Glomerular endothelial cell (primary cell): ENCODE measurements at regions not wholly inside any gene's neighbourhood (a gene's known extent, or its start where the extent isn't known, plus 50 kb on each side); places are given as distances from the start of the nearest gene placed in this dataset.

Experiments used
- DNase-seq: peaks from one replicate; pipeline ENCODE4 v3.0.0-alpha.2; 2011; ENCODE audit warnings: low read depth, low spot score; ENCODE audit errors: extremely low read depth

- no peak for DNase-seq
These were observed 528.4 kb upstream of the RGS18 start for GRCh38 chr1:191629836-191630235.

- no peak for DNase-seq
These were observed 523.3 kb upstream of the RGS18 start for GRCh38 chr1:191634801-191635508.

- no peak for DNase-seq
These were observed 521.9 kb upstream of the RGS18 start for GRCh38 chr1:191636345-191636744.

DNA sequence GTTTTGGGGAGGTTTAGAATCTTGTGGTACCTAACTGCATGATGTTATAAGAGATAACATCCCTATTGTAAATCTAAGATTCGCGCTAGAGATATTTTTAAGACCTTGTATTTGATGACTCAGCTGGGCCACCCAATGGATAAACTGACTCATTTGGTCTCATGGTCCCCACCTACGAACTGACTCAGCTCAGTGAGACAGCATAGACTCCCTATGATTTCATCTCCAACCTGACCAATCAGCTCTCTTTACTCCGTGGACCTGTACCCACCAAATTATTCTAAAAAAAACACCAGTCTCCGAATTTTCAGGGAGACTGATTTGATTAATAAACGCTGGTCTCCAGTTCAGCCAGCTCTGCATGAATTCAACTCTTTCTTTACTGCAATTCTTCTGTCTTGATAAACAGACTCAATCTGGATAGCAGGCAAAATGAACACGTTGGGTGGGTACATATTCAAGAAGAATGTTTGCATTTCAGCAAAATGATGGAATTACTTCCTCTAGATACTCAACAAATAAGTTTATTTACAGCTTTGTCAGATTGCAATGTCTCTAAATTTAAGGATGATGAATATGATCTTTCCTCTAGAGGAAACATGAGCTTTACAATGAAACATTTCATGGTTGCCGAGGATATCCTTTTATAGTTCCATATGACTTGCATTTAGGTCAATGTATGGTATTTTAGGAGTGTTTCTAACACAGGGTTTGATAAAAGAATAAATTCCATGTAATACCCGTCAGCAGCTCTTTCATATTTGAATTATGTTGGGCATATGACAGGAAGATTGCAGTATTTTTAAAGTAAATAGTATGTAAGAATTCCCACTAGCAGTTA, 516.6 kb upstream of the RGS18 start:
- DNase-seq: no peak

- DNase-seq: no peak
These were observed 515.2 kb upstream of the RGS18 start for GRCh38 chr1:191643060-191643459.

DNA sequence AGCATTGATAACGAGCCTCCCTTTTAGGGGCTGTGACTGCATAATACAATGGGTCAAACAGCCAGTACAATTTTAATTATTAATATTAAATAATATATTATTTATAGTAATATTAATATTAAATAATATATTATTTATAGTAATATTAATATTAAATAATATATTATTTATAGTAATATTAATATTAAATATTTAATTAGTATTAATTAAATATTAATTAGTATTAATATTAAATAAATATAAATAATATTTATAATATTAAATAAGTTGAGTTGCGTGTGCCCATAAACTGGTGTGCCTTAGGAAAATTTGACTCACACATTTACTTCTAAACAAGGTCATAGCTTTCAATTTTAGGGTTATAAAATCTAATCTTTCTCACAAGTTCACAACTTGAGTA, 509.3 kb upstream of the RGS18 start:
- no peak for DNase-seq

DNA sequence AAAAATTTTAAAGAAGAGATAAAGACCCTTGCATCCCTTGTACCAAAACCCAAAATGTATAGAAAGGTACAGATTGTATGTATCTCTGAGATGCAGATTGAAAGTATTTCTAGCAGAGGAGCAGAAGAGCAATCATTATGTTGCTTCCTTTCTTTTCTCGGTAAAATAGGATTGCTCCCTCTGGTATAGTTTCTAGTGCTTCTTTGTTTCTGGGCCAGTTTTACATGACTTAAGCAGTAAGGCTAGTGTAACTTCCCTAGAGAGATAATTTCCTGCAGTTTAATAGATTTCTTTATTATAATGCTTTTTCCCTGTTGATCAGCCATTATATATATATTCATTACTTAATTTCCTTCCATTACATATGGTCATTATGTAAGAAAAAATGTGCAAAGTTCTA, 496.2 kb upstream of the RGS18 start:
- no peak for DNase-seq

DNA sequence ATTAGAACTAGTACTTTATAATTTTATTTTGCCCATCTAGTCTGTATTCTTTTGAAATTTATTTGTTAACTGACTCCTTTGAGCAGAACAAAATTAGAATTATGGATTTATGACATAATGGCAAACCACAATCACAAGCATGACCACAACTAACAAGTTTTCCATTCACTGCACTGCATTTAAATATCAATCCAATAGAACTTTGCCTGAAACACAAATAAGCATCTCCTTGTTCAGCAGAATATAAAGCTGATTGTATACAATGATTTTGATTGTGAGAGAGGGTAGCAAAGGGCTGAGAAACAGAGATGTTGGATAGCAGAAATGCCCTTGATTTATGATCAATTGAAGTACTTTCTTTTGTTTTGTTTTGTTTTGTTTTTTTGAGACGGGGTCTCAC, 495.5 kb upstream of the RGS18 start:
- DNase-seq: no peak

DNA sequence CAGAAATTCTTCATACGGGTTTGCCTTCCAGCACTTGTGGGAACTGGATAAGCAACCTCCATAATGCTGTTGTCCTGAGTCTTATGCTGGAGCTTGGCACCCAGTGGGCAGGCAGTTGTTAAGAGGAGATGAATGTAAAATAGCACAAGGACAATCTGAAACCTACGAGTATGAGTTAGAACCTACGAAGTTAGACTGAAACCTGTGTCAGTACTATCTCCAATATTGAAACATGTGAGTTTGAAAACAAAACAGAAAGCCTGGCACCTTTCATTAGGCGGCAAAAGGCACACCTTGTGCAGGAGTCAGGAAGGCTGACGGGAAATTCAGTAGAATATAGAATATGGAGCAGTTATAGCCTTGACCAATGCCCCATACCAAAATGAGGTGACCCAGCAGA, 489.7 kb upstream of the RGS18 start:
- DNase-seq: no peak

GRCh38 chr1:191669629-191670028, 488.6 kb upstream of the RGS18 start:
- no peak for DNase-seq

- no peak for DNase-seq
These were observed 487.0 kb upstream of the RGS18 start for GRCh38 chr1:191671236-191671635.

- DNase-seq: no peak
These were observed 483.6 kb upstream of the RGS18 start for GRCh38 chr1:191674626-191675179.

- DNase-seq: no peak
These were observed 482.1 kb upstream of the RGS18 start for GRCh38 chr1:191675856-191676783.

GRCh38 chr1:191685669-191686068, 472.6 kb upstream of the RGS18 start:
- no peak for DNase-seq

DNA sequence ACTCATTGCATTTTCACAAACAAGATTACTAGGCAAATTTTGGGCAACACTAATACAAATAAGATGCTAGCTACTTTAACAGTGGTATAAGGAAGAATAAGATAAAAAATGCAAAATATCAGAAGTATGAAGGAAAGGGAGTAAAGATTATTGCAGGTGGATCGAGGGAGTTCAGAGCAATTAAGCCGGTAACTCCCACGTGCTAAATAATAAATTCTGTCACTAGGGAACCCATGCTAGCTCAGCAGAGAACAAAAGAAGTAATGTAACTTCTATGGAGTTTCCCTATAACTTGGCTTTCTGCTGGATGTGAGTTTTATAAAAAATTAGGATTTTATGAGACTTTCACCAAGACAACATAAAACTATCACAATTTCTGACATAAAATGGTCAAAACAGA, 470.5 kb upstream of the RGS18 start:
- no peak for DNase-seq

DNA sequence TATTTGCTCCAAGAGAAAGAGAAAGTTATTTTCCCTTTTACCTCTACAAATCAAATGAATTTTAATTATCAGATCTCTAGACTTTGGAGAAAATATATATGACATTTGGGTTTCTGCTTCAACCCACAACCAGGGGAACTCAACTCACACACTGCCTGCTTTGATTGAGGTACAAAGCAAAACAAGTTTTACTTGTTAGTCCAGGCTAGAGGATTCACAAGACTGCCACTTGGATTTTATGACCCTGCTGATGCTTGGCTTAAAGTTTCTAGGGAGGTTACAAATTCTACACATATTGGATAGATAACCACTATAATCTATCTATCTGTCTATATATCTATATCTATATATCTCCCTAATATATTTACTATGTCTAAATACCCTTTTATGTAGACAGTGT, 467.3 kb upstream of the RGS18 start:
- no peak for DNase-seq

DNA sequence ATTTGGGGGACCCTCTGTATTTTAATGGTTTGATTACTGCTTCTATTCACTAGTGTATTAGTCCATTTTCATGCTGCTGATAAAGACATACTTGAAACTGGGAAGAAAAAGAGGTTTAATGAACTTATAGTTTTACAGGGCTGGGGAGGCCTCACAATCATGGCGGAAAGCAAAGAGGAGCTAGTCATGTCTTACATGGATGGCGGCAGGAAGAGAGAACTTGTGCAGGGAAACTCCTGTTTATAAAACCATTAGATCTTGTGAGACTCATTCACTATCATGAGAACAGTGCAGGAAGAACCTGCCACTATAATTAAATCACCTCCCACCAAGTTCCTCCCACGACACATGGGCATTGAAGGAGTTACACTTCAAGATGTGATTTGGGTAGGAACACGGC, 464.5 kb upstream of the RGS18 start:
- DNase-seq: no peak

DNA sequence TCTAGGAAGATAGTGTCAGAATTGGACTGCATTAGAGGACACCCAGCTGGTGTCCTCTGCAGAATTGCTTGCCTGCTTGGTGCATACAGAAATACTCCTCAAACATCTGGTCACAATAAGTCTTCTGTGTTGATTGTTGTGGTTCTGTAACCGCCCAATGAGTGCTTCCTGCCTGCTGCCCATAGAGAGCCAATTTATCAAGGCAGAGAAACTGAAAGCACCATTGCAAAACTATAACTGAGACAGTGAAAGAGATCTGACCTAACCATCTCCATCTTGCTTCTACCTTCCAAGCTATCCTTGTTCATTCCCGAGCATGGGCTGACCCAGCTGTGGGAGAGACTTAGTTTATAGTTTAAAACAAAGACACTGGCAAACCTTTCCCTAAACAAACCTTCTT, 462.4 kb upstream of the RGS18 start:
- no peak for DNase-seq

- DNase-seq: no peak
These were observed 461.9 kb upstream of the RGS18 start for GRCh38 chr1:191696354-191696753.

GRCh38 chr1:191697556-191697955, 460.7 kb upstream of the RGS18 start:
- DNase-seq: no peak

GRCh38 chr1:191698246-191698645, 460.0 kb upstream of the RGS18 start:
- DNase-seq: no peak
